Activated CD4-positive, alpha-beta T cell treated with anti-CD3 and anti-CD28 coated beads for 48 hours (primary cell): ENCODE measurements at regions not wholly inside any gene's neighbourhood (a gene's known extent, or its start where the extent isn't known, plus 50 kb on each side); places are given as distances from the start of the nearest gene placed in this dataset.

Source experiments
- DNase-seq: peaks from one replicate; pipeline ENCODE4 v3.0.0-alpha.2; 2020

DNA sequence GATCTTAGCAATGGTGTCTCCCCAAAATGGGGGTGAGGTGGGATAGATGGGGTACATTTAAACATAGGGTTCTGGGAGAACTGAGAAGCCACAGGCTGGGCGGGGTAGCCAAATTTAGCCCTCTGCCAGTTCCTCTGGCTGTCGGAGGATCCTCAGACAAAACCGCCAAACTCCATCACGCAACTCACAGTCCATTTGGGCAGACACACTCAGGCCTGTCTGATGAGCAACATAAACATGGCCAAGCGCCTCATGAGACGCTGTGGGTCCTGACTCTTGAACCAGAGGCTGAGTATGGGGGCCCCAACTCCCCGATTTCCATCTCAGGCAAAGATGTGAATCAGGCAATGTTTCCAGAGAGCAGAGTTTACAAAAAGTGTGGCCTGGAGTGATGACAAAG is 162.3 kb downstream of the FGF18 start:
- DNase-seq, result no peak

- no peak for DNase-seq
Measured at GRCh38 chr5:171582849-171583248, 163.4 kb downstream of the FGF18 start.

- no peak for DNase-seq
Measured at GRCh38 chr5:171585981-171586380, 166.5 kb downstream of the FGF18 start.

- no peak for DNase-seq
Measured at GRCh38 chr5:171586436-171586835, 167.0 kb downstream of the FGF18 start.

DNA sequence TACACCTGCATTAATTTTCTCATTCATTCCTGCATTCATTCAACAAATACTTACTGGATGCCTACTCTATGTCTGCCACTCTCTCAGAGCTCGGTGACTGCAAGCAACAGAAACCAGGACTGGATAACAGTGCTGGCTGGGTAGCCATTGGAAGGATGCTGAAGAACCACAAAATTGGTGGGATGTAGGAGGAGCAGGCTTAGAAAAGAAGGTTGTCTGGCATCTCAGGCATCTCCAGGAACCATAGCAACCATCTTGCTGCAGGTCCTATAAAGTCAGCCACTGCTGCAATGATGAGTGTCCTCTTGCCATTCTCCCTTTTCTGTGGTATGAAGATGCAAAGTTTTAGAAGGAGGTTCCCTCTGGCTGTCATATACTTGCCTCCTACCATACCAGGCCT is 168.6 kb downstream of the FGF18 start:
- DNase-seq, result no peak

GRCh38 chr5:171588790-171589189 is 169.3 kb downstream of the FGF18 start:
- no peak for DNase-seq

- DNase-seq, result no peak
Measured at GRCh38 chr5:171589461-171589860, 170.0 kb downstream of the FGF18 start.

GRCh38 chr5:171592076-171592475 is 172.6 kb downstream of the FGF18 start:
- DNase-seq, result no peak

DNA sequence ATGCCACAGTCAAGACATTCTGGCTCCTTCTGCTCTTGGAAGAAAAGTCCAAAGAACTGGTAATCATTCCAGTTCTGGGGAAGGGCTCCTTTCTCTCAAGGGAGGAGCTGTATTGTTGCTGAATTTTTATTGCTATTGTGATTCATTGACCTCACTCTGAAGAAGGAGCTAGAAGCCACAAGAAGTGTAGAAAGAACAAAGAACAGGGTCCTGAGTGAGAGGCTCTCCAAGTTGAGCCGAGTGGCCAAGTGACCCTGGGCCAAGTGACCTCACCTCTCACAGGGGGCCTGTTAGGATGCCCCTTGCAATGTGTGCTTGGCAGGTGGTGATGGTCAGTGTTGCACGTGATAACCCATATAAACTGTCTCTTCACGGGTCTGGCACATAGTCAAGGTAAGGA is 173.3 kb downstream of the FGF18 start:
- no peak for DNase-seq

DNA sequence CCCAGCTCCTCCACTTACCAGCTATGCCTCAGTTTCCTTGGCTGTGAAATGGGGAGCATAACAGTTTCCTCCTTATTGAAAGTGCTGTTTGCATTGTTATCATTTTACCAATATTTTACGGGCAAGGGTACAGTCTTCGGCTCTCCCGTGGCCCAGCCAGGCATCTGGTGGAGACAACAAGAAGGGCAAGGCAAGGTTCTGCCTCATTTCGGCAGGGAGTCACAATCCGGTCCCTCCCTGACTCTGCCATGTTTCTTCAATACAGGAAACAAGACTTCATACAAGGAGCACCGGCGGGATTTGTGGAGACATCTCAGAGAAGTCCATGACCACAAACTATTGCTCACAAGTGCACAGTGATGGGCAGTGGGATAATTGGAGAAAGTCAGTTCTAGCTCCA is 174.0 kb downstream of the FGF18 start:
- DNase-seq, result no peak

GRCh38 chr5:171593976-171594375 is 174.5 kb downstream of the FGF18 start:
- no peak for DNase-seq

GRCh38 chr5:171595401-171595800 is 176.0 kb downstream of the FGF18 start:
- no peak for DNase-seq

DNA sequence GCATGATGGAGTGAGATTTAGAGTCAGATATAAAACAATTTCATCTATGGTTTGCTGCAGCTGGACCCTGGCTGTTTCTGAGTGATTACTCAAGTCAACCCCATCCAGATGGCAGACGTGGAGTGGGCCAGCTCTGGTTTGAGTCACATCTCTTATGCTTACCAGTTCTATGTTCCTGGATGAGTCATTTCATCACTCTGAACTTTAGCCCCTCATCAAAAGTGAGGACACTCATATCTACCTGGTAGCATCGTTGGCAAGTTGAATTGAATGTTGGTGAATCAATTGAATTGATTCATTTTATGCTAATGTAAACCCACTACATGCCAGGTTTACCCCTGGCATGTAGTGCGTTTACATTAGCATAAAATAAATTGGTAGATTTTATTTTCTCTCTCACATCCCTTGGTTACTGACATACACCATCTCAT is 176.4 kb downstream of the FGF18 start:
- peak; percentile 45 for DNase-seq

- no peak for DNase-seq
Measured at GRCh38 chr5:171596391-171596878, 177.0 kb downstream of the FGF18 start.

DNA sequence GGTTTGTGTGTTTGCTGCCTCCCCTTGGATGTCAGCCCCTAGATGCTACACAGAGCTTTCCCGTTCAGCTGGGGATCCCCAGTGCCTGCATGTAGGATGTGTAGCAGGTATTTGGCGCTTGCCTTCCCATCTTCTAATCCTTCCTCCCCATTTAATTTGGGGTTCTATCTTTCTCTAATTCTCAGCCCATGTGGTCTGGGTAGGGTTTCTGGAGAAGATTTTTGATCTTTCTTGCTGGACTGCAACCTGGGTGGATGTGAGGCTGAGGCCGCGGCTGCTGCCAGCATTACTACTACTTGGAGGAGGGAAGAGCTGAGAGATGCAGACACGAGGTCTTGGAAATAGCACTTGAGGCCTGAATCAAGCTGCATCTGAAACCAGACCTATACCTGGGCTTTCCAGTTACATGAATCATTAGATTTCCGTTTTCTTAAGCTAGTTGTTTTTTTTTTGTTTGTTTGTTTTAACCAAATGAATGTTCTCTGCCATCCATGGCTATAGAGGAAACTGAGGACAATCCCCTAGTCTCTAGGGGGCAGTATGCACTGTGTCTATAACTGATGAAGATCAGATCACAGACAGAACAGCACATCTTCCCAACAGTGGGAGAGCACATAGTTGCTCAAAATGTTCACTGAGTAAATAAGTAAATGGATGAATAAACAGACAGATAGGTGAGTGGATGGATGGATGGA is 178.6 kb downstream of the FGF18 start:
- no peak for DNase-seq

GRCh38 chr5:171598641-171599152 is 179.2 kb downstream of the FGF18 start:
- DNase-seq, result no peak

DNA sequence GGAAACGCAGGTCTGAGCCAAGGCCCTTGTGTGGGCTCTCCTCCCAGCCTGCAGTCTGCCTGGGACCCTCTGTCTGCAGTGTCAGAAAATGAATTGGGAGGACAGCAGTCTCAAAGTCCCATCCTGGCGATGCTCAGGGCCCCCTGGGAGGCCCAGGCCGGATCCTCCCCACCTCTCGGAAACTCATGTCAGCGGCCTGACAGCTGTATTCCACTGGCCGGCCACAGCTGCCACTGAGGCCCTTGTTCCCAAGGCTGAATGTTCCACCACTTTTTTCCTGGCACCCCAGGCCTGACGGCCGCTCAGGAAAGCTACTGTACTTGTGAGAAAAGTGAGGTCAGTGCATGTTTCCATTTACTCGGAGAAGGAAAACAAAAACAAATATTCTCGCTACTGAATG is 180.0 kb downstream of the FGF18 start:
- DNase-seq, result no peak

DNA sequence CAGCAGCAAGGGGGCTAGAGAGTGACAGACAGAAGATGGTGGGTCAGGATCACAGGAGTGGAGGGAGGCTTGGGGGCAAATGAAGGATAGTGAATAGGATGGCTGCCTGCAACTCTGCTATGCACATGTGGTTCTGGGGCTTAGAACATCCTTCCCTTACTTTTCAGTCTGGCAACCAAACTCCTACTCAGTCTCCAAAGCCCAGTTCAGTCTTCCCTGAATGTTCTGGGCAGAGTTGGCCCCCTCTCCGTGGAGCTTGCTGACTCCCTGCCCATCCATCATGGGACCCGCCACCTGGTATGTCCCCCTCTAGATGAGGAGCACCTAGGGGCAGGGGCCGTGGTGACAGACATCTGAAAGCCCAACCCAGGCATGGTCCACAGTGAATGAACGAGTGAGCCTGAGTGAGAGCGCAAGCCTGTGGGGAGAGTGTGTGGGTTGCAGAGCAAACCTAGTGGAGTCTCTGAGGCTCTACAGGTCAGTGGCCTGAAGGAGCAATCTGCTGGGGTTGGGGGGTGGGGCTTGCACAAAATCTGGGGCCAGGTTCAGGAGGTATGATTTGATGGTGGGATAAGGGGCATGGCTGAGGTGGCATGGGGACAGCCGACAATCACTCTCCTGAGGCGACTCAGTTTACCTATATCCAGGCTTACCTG is 180.6 kb downstream of the FGF18 start:
- DNase-seq, result no peak

GRCh38 chr5:171600741-171601265 is 181.4 kb downstream of the FGF18 start:
- DNase-seq, result no peak

GRCh38 chr5:171601266-171601881 is 181.9 kb downstream of the FGF18 start:
- DNase-seq, result peak; percentile 44

- DNase-seq, result no peak
Measured at GRCh38 chr5:171603591-171603990, 182.0 kb upstream of the SMIM23 start.

- DNase-seq, result no peak
Measured at GRCh38 chr5:171604195-171604594, 181.4 kb upstream of the SMIM23 start.

DNA sequence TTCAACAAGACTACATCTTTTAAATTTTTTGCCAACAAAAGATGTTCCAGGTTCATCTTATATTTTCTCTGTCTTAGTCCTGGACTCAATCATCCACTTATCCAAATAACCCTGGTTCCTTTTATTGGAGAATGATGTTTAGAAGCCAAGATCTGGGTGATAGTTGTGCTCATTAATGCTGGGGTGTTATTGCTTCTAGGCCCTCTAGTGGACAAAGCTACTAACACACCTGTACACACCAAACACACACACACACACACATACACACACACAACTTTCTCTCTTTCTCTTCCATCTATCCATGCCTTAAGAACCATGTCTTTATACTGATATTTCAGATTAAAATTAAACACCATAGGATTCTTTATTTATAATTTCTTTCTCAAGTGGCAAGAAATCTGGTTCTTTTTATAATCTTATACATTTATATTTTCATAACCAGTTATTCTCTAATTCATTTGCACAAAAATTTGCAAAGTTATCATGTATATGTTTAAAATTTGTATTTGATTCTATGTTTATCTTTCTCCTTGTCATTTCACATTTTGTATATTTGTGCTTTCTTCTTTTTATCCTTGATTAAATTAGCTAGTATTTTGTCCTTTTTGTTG is 179.1 kb upstream of the SMIM23 start:
- no peak for DNase-seq
